DND-41 (cell line): ENCODE measurements at regions not wholly inside any gene's neighbourhood (a gene's known extent, or its start where the extent isn't known, plus 50 kb on each side); places are given as distances from the start of the nearest gene placed in this dataset.

ENCODE experiments used
- CTCF ChIP-seq: IDR thresholded peaks from 2 replicates; pipeline ENCODE4 v1.5.1; 2012; ENCODE audit warnings: borderline replicate concordance, low read length, moderate library complexity, mild to moderate bottlenecking; ENCODE audit not compliant: poor library complexity, severe bottlenecking; ENCODE audit errors: extremely low read depth
- EZH2 ChIP-seq: IDR thresholded peaks from 3 replicates; pipeline ENCODE4 v1.6.1; 2012; ENCODE audit warnings: borderline replicate concordance, low read depth, mild to moderate bottlenecking, moderate library complexity, low read length, inconsistent platforms; ENCODE audit not compliant: severe bottlenecking

GRCh38 chr20:58106143-58106750 is 122.2 kb downstream of the ANKRD60 start:
- TF ChIP-seq CTCF, result no peak
- no peak for TF ChIP-seq EZH2
